Activated CD4-positive, alpha-beta memory T cell treated with anti-CD3 and anti-CD28 coated beads for 36 hours (primary cell): ENCODE measurements at regions not wholly inside any gene's neighbourhood (a gene's known extent, or its start where the extent isn't known, plus 50 kb on each side); places are given as distances from the start of the nearest gene placed in this dataset.

Experiments
- CTCF ChIA-PET: fragments of 350-600 bp; sonication (Branson Sonifier 250); formaldehyde crosslinking; loops from one replicate; lab custom pipeline; 2021; ENCODE audit warnings: antibody characterized with exemption, inconsistent platforms; lab: Charles Lee
- POLR2A ChIA-PET: fragments of 350-600 bp; sonication (Branson Sonifier 250); formaldehyde crosslinking; loops from one replicate; lab custom pipeline; 2021; ENCODE audit warnings: antibody characterized with exemption; lab: Charles Lee
- DNase-seq: peaks from one replicate; pipeline ENCODE4 v3.0.0-alpha.2; 2020
- H3K27ac Mint-ChIP-seq: one replicate; pipeline ENCODE4 v1.8.0; 2021; ENCODE audit warnings: mixed read lengths
- H3K27me3 Mint-ChIP-seq: one replicate; pipeline ENCODE4 v1.8.0; 2021; ENCODE audit warnings: mixed read lengths
- H3K36me3 Mint-ChIP-seq: one replicate; pipeline ENCODE4 v1.8.0; 2021; ENCODE audit warnings: mixed read lengths
- H3K4me1 Mint-ChIP-seq: one replicate; pipeline ENCODE4 v1.8.0; 2021; ENCODE audit warnings: low read depth, mixed read lengths
- H3K4me3 Mint-ChIP-seq: one replicate; pipeline ENCODE4 v1.8.0; 2021; ENCODE audit warnings: mild to moderate bottlenecking, mixed read lengths
- H3K9me3 Mint-ChIP-seq: one replicate; pipeline ENCODE4 v1.8.0; 2021; ENCODE audit warnings: mixed read lengths
- intact Hi-C: fragments of 100-400 bp; cut with micrococcal nuclease; formaldehyde crosslinking; loops from one replicate; pipeline ENCODE4 v1.15.1; 2023

DNA sequence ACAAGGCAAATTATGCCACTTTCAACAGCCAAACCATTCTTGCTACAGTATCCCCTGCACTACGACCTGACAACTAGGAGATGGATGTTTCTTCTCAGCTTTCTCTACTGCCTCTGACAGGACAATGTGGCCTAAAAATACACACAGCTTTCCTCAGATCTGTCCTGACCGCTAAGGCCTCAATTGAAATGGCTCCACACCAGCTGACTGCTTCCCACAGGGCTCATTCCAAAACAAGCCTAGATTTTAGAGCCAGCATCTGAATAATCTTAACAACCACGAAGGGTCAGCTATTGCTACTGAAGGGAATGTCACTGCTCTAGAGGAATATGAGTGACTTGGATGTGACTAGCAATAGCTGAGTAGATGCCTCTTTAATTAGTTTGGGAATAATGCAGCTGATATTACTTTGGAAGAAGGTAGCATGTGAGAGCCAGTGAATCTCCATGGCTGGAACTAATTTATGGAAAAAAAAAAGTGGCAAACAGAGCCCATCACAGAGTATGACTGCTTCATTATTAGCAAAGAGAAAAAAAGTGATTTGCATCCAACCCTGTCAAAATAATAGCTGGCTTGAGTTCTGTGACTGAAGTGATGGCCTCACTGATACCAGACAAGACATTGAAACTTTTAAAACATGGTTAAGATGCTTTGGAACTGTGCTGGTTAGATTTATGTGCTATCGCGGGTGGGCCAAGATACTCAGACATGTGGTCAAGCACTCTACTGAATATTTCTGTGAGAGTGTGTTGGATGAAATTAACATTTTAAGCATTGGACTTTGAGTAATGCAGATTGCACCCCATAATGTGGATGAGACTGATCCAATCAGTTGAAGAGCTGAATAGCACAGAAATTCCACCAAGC, 450.2 kb downstream of the NR2F1-AS1 start:
- no peak overlapping the region for H3K27ac Mint-ChIP-seq
- H3K4me1 Mint-ChIP-seq, result no peaks in the 10 kb centered on the region
- no peaks in the 10 kb centered on the region for H3K36me3 Mint-ChIP-seq
- ChIA-PET CTCF (no interaction called here), POLR2A (no interaction called here)
- no peak overlapping the region for H3K4me3 Mint-ChIP-seq
- DNase-seq, result no peak
- H3K9me3 Mint-ChIP-seq, result no peaks in the 10 kb centered on the region
- intact Hi-C loops, result no loop called here
- H3K27me3 Mint-ChIP-seq, result no peaks in the 10 kb centered on the region

DNA sequence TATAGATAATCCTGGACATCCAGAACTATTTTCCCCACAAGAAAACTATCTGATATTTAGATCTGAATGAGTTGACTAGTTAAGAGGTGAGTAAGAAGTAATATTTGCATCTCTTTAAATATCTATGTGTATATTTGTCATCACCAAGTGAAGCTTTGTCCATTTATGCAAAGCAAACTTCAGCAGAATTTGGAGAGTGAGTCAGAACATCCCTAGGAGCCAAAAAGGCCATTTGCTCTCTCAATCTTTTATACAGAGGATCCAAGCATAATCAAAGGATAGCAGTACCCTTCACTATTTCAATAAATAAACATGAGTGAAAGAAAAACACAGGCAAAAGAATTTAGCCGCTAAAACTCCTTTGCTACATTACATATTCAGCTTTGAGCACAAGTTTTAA, 454.4 kb downstream of the NR2F1-AS1 start:
- Mint-ChIP-seq H3K27ac (no peak overlapping the region), H3K36me3 (no peaks in the 10 kb centered on the region), H3K9me3 (peaks cover 3% of the 10 kb centered on the region), H3K4me3 (no peak overlapping the region), H3K27me3 (no peaks in the 10 kb centered on the region), H3K4me1 (no peaks in the 10 kb centered on the region)
- ChIA-PET CTCF (no interaction called here), POLR2A (no interaction called here)
- DNase-seq, result no peak
- intact Hi-C loops, result no loop called here

DNA sequence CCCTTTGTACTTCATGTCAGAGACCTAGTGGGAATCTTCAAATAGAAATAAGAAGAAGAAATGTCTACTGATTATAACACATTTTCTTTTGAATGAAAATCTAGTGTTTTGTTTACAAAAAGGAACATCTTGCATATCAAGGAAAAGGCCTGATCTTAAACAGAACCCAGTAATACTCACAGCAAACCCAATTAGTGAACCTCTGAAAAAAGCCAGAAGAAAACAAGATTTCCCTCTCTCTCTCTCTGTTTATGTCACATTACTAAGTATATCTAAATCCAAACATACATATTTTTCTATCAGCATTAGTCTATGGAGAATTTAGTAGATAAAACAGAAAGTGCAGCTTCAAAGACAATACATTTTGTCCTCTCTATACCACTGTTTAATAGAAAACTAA, 457.9 kb downstream of the NR2F1-AS1 start:
- no peak overlapping the region for H3K27ac Mint-ChIP-seq
- no peaks in the 10 kb centered on the region for H3K27me3 Mint-ChIP-seq
- intact Hi-C loops, result no loop called here
- H3K4me1 Mint-ChIP-seq, result no peaks in the 10 kb centered on the region
- H3K9me3 Mint-ChIP-seq, result peaks cover 3% of the 10 kb centered on the region
- no peak overlapping the region for H3K4me3 Mint-ChIP-seq
- POLR2A ChIA-PET, result no interaction called here
- no peak for DNase-seq
- CTCF ChIA-PET, result interaction anchor here (0.6 kb wide), 2 partner anchors 696 to 1085 kb away, joined by 3 to 4 read pairs; no protein-coding TSS in a partner anchor
- H3K36me3 Mint-ChIP-seq, result no peaks in the 10 kb centered on the region

DNA sequence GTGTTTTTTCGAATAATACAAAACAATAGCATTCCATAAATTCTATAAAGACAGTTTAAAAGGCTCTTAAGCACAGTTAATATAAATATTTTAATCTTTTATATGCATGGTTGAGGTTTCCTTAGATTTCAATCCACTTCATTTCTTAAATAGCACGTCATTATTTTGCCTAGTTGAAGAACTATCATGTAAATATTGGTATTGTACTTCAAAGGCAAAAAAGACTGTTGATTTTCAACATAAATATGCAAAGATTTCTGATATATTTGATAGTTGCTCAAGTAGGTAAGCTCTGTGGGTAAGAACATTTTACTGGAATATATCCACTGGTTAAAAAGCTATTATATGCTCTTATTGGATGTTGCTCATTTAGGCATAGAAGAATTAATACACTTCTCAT, 458.6 kb downstream of the NR2F1-AS1 start:
- peaks cover 3% of the 10 kb centered on the region for H3K9me3 Mint-ChIP-seq
- DNase-seq, result no peak
- H3K27me3 Mint-ChIP-seq, result no peaks in the 10 kb centered on the region
- H3K4me1 Mint-ChIP-seq, result no peaks in the 10 kb centered on the region
- ChIA-PET POLR2A (no interaction called here), CTCF (no interaction called here)
- intact Hi-C loops, result no loop called here
- no peak overlapping the region for H3K27ac Mint-ChIP-seq
- H3K4me3 Mint-ChIP-seq, result no peak overlapping the region
- H3K36me3 Mint-ChIP-seq, result no peaks in the 10 kb centered on the region

DNA sequence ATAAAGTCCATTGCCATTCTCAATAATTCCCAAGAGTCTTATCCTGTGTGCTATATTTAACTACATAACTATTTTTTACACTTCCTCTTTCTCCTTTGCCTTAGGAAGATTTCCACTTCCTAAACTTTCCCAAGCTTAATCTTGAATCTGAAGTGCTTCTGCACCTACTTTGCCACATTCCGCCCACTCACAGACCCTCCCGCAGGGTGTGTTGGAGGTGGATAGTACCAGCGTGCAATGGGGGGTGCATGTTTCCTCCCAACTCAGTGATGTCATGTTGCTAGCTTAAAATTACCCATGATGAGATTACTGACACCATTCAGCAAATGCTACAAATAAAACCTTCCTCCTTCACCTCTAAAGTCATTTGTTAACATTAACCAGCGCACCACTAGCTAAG, 460.2 kb downstream of the NR2F1-AS1 start:
- intact Hi-C loops, result no loop called here
- ChIA-PET POLR2A (no interaction called here), CTCF (no interaction called here)
- Mint-ChIP-seq H3K27me3 (no peaks in the 10 kb centered on the region), H3K9me3 (peaks cover 3% of the 10 kb centered on the region), H3K36me3 (no peaks in the 10 kb centered on the region), H3K4me3 (no peak overlapping the region), H3K27ac (no peak overlapping the region), H3K4me1 (no peaks in the 10 kb centered on the region)
- DNase-seq, result no peak

DNA sequence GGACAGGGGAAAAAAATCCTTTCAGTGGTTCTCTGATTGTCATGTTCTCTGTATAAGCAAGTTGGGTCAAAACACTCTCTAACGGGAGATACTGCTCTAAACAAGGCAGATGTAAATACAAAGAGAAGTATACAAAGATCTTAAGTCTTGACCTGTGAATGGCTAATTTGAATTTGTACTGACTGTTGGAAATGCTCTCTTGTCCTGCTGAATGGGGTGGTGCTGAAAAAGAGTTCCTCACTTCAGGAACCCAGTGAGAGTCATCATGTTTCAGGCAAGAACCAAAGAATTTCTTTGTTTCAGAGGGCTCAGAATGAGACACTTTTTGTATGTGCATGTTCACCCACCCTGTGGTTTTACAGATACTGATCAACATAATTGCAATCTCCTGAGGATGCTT, 461.0 kb downstream of the NR2F1-AS1 start:
- ChIA-PET POLR2A (no interaction called here), CTCF (no interaction called here)
- Mint-ChIP-seq H3K4me3 (no peak overlapping the region), H3K27ac (no peak overlapping the region), H3K4me1 (no peaks in the 10 kb centered on the region), H3K36me3 (no peaks in the 10 kb centered on the region), H3K27me3 (no peaks in the 10 kb centered on the region), H3K9me3 (peaks cover 3% of the 10 kb centered on the region)
- DNase-seq, result no peak
- intact Hi-C loops, result no loop called here

DNA sequence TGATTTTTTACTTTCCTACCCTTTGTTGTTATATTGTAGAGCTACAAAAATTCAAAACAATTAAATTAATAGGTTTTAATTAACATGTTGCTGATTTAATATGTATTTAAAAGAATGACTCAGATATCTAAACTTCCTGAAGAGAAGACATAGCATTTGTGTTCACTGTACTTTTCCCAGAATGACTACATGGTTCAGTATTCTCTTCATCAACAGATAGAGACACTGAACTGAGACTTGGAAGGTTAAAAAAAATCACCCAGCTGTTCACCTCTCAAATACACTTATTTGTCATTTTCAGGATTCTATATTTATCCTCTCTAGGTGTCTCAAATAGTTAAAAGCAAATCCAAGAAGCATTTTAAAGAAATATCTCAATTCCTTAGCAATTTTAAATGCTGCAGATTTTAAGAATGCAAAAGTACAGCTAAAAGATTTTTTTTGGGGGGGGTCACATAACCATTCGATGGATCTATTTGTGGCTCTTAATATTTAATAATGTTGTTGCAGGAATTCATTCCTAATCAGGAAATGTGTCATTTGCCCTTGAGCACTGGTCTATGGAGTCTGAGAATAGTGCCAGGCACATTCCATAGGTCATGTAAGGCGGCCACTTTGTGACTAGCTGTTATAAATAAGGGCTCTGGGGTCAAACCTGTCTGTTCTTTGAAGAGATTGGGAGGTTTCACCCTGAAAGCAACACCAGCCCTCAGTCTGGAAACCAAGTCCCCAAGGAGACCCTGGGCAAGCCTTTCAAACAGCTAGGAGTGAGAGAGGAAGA, 463.1 kb downstream of the NR2F1-AS1 start:
- Mint-ChIP-seq H3K9me3 (no peaks in the 10 kb centered on the region), H3K4me3 (no peak overlapping the region), H3K27me3 (no peaks in the 10 kb centered on the region), H3K36me3 (no peaks in the 10 kb centered on the region), H3K4me1 (no peaks in the 10 kb centered on the region), H3K27ac (no peak overlapping the region)
- DNase-seq, result no peak
- ChIA-PET CTCF (no interaction called here), POLR2A (no interaction called here)
- intact Hi-C loops, result no loop called here

DNA sequence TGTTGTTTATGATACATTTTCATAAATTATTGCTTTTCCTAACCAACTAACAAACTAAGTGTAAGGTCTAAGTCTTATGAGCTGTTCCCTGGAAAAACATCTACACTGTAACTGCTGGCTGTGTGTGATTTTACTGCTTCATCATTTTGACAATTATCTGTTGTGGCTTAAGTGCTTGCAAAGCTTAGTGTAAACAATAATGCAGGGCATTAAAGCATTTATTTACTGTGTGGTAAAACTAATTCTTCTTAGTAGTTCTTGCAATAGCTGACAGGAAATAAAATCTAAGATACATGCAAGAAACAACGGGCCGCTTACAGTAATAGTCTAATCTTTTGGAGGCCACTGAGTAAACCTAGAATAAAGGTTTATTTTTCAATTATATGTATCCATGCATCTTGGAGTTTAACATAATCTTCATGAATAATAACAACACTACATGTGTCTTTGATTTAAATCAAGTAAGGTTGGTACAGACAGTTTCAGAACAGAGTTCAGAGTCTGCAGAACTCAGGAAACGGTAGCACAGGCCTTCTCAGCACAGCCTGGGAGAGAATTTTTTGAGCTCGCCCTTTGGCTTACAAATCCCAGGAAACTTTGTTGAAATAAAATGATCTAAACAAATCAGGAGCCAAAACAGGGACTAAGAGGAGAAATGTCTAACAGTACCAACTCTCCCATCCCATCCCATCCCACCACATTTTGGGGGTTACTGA, 473.1 kb downstream of the NR2F1-AS1 start:
- intact Hi-C loops, result no loop called here
- H3K27me3 Mint-ChIP-seq, result no peaks in the 10 kb centered on the region
- no peaks in the 10 kb centered on the region for H3K36me3 Mint-ChIP-seq
- no peak overlapping the region for H3K4me3 Mint-ChIP-seq
- ChIA-PET POLR2A (no interaction called here), CTCF (no interaction called here)
- no peaks in the 10 kb centered on the region for H3K4me1 Mint-ChIP-seq
- H3K9me3 Mint-ChIP-seq, result no peaks in the 10 kb centered on the region
- no peak overlapping the region for H3K27ac Mint-ChIP-seq
- no peak for DNase-seq

DNA sequence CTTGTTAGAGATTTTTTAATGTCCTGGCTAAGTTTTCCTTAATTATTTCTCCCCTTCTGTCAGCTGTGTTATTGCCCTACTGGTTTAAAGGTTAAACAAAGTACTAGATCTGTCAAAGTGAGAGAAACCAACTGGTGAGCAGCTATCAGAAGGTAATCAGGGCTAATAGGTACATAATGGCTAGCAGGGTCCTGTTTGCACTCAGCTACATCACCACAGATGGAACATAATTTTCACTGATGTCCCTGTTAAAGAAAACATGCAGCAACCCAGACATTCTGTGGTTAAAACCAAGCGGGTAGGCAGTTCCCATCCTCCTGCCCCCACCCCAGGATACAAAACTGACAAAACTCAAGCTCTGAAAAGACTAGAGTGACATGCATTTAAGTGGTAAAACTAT, 473.9 kb downstream of the NR2F1-AS1 start:
- no peaks in the 10 kb centered on the region for H3K9me3 Mint-ChIP-seq
- ChIA-PET POLR2A (no interaction called here), CTCF (no interaction called here)
- no peak for DNase-seq
- no peaks in the 10 kb centered on the region for H3K36me3 Mint-ChIP-seq
- intact Hi-C loops, result no loop called here
- H3K4me3 Mint-ChIP-seq, result no peak overlapping the region
- no peak overlapping the region for H3K27ac Mint-ChIP-seq
- H3K4me1 Mint-ChIP-seq, result no peaks in the 10 kb centered on the region
- H3K27me3 Mint-ChIP-seq, result no peaks in the 10 kb centered on the region

DNA sequence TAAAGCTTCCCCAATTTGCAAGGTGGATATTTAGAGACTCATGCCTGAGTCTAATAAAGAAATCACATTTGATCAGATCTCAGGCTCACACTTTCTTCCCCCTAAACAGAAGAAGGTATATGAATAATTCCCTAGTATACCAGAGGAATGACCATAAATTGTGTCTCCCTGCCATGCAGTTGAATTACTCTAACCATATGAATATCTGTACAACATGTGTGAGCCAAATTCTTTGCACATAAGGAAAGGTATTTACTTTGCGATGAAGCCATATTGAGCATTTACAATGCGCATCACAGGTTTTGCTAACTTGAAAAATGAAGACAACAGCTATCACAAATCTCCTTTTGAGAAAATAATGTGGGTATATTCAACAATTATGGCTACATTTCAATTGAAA, 479.4 kb downstream of the NR2F1-AS1 start:
- Mint-ChIP-seq H3K4me1 (no peaks in the 10 kb centered on the region), H3K36me3 (no peaks in the 10 kb centered on the region), H3K9me3 (no peaks in the 10 kb centered on the region), H3K4me3 (no peak overlapping the region), H3K27ac (no peak overlapping the region), H3K27me3 (no peaks in the 10 kb centered on the region)
- no peak for DNase-seq
- POLR2A ChIA-PET, result no interaction called here
- intact Hi-C loops, result no loop called here
- CTCF ChIA-PET, result interaction anchor here (0.6 kb wide), 1 partner anchor 1179 kb away, joined by 3 read pairs; no protein-coding TSS in a partner anchor

DNA sequence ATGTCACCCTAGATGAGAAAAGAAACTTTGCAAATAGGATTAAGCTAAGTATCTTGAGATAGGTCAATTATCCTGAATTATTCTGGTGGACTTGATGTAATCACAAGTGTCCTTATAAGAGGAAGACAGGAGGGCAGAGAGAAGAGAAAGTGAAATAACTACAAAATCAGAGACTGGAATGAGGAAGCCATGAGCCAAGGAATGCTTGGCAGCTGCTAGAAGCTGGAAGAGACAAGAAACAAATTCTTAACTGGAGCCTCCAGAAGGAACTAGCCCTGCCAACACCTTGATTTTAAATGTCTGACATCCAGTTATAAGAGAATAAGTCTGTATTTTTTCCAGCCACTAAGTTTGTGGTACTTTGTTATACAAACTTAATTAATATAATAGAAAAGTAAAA, 480.0 kb downstream of the NR2F1-AS1 start:
- CTCF ChIA-PET, result no interaction called here
- intact Hi-C loops, result no loop called here
- H3K27ac Mint-ChIP-seq, result no peak overlapping the region
- H3K36me3 Mint-ChIP-seq, result no peaks in the 10 kb centered on the region
- no peaks in the 10 kb centered on the region for H3K4me1 Mint-ChIP-seq
- no peak overlapping the region for H3K4me3 Mint-ChIP-seq
- POLR2A ChIA-PET, result no interaction called here
- no peaks in the 10 kb centered on the region for H3K27me3 Mint-ChIP-seq
- no peak for DNase-seq
- peaks cover 5% of the 10 kb centered on the region for H3K9me3 Mint-ChIP-seq

DNA sequence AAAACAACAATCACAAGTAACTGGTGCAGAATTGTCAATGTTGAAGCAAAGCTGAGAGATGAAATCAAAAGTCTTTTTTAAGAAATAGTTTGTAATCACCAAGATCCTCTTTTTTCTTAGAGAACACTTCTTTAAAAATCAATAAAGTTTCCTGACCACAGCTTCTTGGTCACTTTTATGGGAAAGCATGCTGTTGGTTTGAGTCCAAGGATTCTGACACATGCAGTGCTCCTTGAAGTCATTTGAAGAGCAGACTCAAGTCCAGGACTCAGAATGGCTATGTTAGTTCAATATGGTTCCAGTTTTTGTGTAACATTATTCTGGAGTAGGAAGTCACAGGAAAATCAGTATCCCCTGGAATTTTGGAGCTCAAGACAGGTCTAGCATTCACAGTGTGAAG, 480.6 kb downstream of the NR2F1-AS1 start:
- peaks cover 5% of the 10 kb centered on the region for H3K9me3 Mint-ChIP-seq
- intact Hi-C loops, result no loop called here
- H3K4me3 Mint-ChIP-seq, result no peak overlapping the region
- no peak overlapping the region for H3K27ac Mint-ChIP-seq
- CTCF ChIA-PET, result no interaction called here
- H3K27me3 Mint-ChIP-seq, result no peaks in the 10 kb centered on the region
- POLR2A ChIA-PET, result no interaction called here
- no peak for DNase-seq
- no peaks in the 10 kb centered on the region for H3K36me3 Mint-ChIP-seq
- H3K4me1 Mint-ChIP-seq, result no peaks in the 10 kb centered on the region
